HepG2 (cell line): ENCODE measurements at regions not wholly inside any gene's neighbourhood (a gene's known extent, or its start where the extent isn't known, plus 50 kb on each side); places are given as distances from the start of the nearest gene placed in this dataset.

ENCODE experiments used
- ATAC-seq: fragments of 200-7000 bp; cut with Tn5 transposase; 3 replicates; pipeline ENCODE4 v1.9.1; 2020; ENCODE audit warnings: mild to moderate bottlenecking, moderate library complexity
- BruUV-seq: library from RNA; stranded (reverse); fragments of 400-500 nt; replicated peaks from 2 replicates; lab custom pipeline; 2021; lab: Mats Ljungman, UMichigan
- CTCF ChIA-PET: fragments of 300-600 bp; formaldehyde crosslinking; extraction: SDS; loops from one replicate; lab custom pipeline; 2021; ENCODE audit warnings: low total read pairs, inconsistent platforms, low intra/inter-chr PET ratio; lab: Yijun Ruan, JAX
- POLR2A ChIA-PET: fragments of 350-600 bp; sonication (Branson Sonifier 250); formaldehyde crosslinking; loops from one replicate; lab custom pipeline; 2020; ENCODE audit warnings: antibody characterized with exemption, inconsistent platforms; lab: Yijun Ruan, JAX
- DNase-seq: peaks from one replicate; pipeline ENCODE4 v3.0.0-alpha.2; 2015; ENCODE audit warnings: low spot score
- FAIRE-seq: peaks from 3 replicates; lab custom pipeline; 2011; peaks lifted over from hg19 to GRCh38; lab: Jason Lieb, UNC
- H2AFZ ChIP-seq: one replicate; pipeline ENCODE4 v1.6.1; 2011; ENCODE audit warnings: low read length, inconsistent platforms
- H3K27ac ChIP-seq: fragments of 300-600 bp; 3 replicates; pipeline ENCODE4 v1.8.0; 2011; ENCODE audit warnings: mixed run types, mild to moderate bottlenecking, mixed read lengths, low read length, inconsistent platforms; ENCODE audit not compliant: insufficient read depth; ENCODE audit errors: extremely low read length
- H3K27me3 ChIP-seq, 2 experiments: fragments of 200-600 bp in 1 of 2; 2 replicates in 1 of 2; 3 replicates in 1 of 2; pipeline versions ENCODE4 v1.6.0 to v1.8.0; 2011; ENCODE audit warnings: low read length in 2 of 2, mild to moderate bottlenecking in 2 of 2, moderate library complexity in 2 of 2, inconsistent platforms in 1 of 2; ENCODE audit not compliant: insufficient read depth in 2 of 2, control insufficient read depth in 1 of 2
- H3K36me3 ChIP-seq, 2 experiments: fragments of 200-600 bp in 1 of 2; replicated peaks in 1 of 2; 2 replicates in 1 of 2; 3 replicates in 1 of 2; pipeline versions ENCODE4 v1.5.1 to v1.8.0; 2011; ENCODE audit warnings: low read length in 2 of 2, inconsistent platforms in 1 of 2; ENCODE audit not compliant: insufficient read depth in 2 of 2, control insufficient read depth in 1 of 2
- H3K4me1 ChIP-seq: 2 replicates; pipeline ENCODE4 v1.5.1; 2012; ENCODE audit warnings: low read length, inconsistent platforms; ENCODE audit not compliant: insufficient read depth
- H3K4me2 ChIP-seq: 2 replicates; pipeline ENCODE4 v1.6.0; 2011; ENCODE audit warnings: low read depth, low read length, inconsistent platforms
- H3K4me3 ChIP-seq, 3 experiments: fragments of 200-600 bp in 1 of 3; sonication (generic), shearing (Covaris generic) in 1 of 3; replicated peaks in 1 of 3; 2 replicates each; pipeline ENCODE4 v1.5.1; 2011 to 2016; ENCODE audit warnings: low read length in 3 of 3, inconsistent platforms in 2 of 3, low read depth in 2 of 3, mild to moderate bottlenecking in 2 of 3, control low read depth in 1 of 3, mixed read lengths in 1 of 3; ENCODE audit not compliant: insufficient read depth in 1 of 3
- H3K79me2 ChIP-seq: one replicate; pipeline ENCODE4 v1.6.1; 2011; ENCODE audit warnings: low read length, inconsistent platforms; ENCODE audit not compliant: insufficient read depth
- H3K9ac ChIP-seq: 2 replicates; pipeline ENCODE4 v1.6.0; 2011; ENCODE audit warnings: mild to moderate bottlenecking, low read depth, low read length, inconsistent platforms; ENCODE audit not compliant: insufficient read depth
- H3K9me3 ChIP-seq: 2 replicates; pipeline ENCODE4 v1.5.1; 2012; ENCODE audit warnings: mild to moderate bottlenecking, low read length
- H4K20me1 ChIP-seq: 2 replicates; pipeline ENCODE4 v1.6.0; 2011; ENCODE audit warnings: inconsistent platforms, mild to moderate bottlenecking, low read length, moderate library complexity; ENCODE audit not compliant: insufficient read depth
- CHCHD3 ChIP-seq: sonication (generic); formaldehyde crosslinking; IDR thresholded peaks from 2 replicates; pipeline ENCODE4 v1.8.0; 2022; ENCODE audit warnings: mild to moderate bottlenecking, missing genetic modification reagents, moderate library complexity
- GATAD1 ChIP-seq: IDR thresholded peaks from 2 replicates; pipeline ENCODE4 v1.6.1; 2016; ENCODE audit warnings: missing genetic modification reagents, missing compliant biosample characterization
- NONO ChIP-seq, 2 experiments: fragments of 450-650 bp in 1 of 2; sonication (generic) in 1 of 2; formaldehyde crosslinking in 1 of 2; IDR thresholded peaks in 1 of 2; conservative IDR thresholded peaks in 1 of 2; 2 replicates each; pipeline versions ENCODE4 v1.6.1 to v1.8.0; 2017 to 2022; ENCODE audit warnings: mild to moderate bottlenecking in 1 of 2, missing genetic modification reagents in 1 of 2, moderate library complexity in 1 of 2
- PAWR ChIP-seq: sonication (generic); formaldehyde crosslinking; IDR thresholded peaks from 2 replicates; pipeline ENCODE4 v1.4.0; 2020; ENCODE audit warnings: missing genetic modification reagents, mild to moderate bottlenecking, borderline replicate concordance
- ZNF552 ChIP-seq: sonication (generic); formaldehyde crosslinking; IDR thresholded peaks from 2 replicates; pipeline ENCODE4 v1.9.0; 2022; ENCODE audit warnings: missing genetic modification reagents, mild to moderate bottlenecking, borderline replicate concordance
- whole genome bisulfite sequencing: methylation state at CpG from one replicate; pipeline ENCODE4 v1.1.6; 2017; ENCODE audit warnings: low lambda C conversion rate; 5-methylcytosine and 5-hydroxymethylcytosine counted together
- in situ Hi-C: cut with HindIII; loops from 2 replicates; pipeline ENCODE4 v1.10.0; 2017; ENCODE audit warnings: low pct_unique_long_range_greater_than_20kb; ENCODE audit not compliant: extremely low pct_ligation_motif_present
- intact Hi-C: fragments of 100-400 bp; cut with micrococcal nuclease; formaldehyde crosslinking; loops from one replicate; pipeline ENCODE4 v1.10.0; 2022; ENCODE audit not compliant: unreplicated experiment

DNA sequence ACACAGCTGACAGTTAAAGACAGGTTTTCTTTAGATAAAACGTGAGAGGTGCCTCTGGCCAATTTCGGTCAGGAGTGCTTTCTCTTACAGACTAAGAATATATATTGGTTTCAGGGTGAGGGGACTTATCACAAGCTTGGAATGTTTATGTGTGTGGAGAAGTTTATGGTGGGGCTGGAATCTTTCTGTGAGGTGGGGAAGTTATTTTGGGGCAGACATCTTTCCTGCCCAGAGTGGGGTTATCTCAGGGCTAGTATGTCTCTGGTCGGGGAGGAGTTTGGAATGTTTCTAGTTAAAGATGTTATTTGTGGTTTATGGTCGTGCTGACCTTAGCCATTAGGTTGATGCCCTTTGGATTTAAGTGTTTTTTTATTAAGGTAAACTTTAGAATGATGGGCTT is 115.2 kb downstream of the SLC5A7 start:
- in situ Hi-C loops (no loop called here), intact Hi-C loops (no loop called here)
- H3K9me3 ChIP-seq: no peaks in the 10 kb centered on the region
- H3K4me1 ChIP-seq: no peaks in the 10 kb centered on the region
- no peak overlapping the region for H3K9ac ChIP-seq
- H3K79me2 ChIP-seq: no peaks in the 10 kb centered on the region
- CTCF ChIA-PET: no interaction called here
- DNase-seq (no peak), FAIRE-seq (no peak), ATAC-seq (no peak)
- no peak for TF ChIP-seq NONO (IDR thresholded peaks at IDR 0.05)
- TF ChIP-seq NONO (CRISPR knock-in tag; conservative IDR thresholded peaks at IDR 0.05): no peak
- TF ChIP-seq ZNF552: no peak
- no peak for TF ChIP-seq PAWR
- no peak overlapping the region for H2AFZ ChIP-seq
- no peak overlapping the region for H3K4me2 ChIP-seq
- H3K27ac ChIP-seq: no peak overlapping the region
- H3K36me3 ChIP-seq: no peaks in the 10 kb centered on the region
- under 1% methylated on average over 4 of the region's 4 CpGs for WGBS
- no peaks in the 10 kb centered on the region for H3K27me3 ChIP-seq
- POLR2A ChIA-PET: no interaction called here
- H4K20me1 ChIP-seq: no peaks in the 10 kb centered on the region
- BruUV-seq: no TSS peak
- no peak overlapping the region for H3K4me3 ChIP-seq

DNA sequence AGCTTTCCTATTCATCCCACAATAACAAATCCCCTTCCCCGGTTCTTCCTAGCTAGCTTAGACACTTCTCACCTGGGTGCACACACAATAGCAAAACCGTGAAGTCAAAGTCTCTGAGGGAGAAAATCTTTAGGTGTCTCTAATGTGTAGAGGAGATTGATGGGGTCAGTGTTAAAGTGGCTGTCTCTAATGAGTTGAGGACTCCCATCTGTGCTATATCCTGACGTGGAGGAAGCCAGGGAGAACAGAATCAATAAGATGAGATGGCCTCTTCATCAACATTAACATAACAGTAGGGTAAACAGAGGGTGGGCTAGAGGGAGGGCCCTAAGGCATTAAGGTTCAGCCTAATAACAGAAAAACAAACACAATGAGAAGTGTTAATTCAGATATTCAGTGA is 120.4 kb downstream of the SLC5A7 start:
- in situ Hi-C loops: no loop called here
- WGBS: 0% methylated on average over 3 of the region's 3 CpGs
- H3K27ac ChIP-seq: no peak overlapping the region
- TF ChIP-seq GATAD1 (CRISPR knock-in tag) (no peak), CHCHD3 (CRISPR knock-in tag) (no peak)
- intact Hi-C loops: no loop called here
- H3K36me3 ChIP-seq: no peaks in the 10 kb centered on the region
- no peak overlapping the region for H2AFZ ChIP-seq
- H3K4me3 ChIP-seq: no peak overlapping the region
- H3K9me3 ChIP-seq: no peaks in the 10 kb centered on the region
- ATAC-seq: no peak
- ChIA-PET POLR2A (no interaction called here), CTCF (no interaction called here)
- no peak for DNase-seq
- H3K9ac ChIP-seq: no peak overlapping the region
- no peak for FAIRE-seq
- H3K4me2 ChIP-seq: no peak overlapping the region
- H4K20me1 ChIP-seq: no peaks in the 10 kb centered on the region
- H3K4me1 ChIP-seq: no peaks in the 10 kb centered on the region
- no peaks in the 10 kb centered on the region for H3K79me2 ChIP-seq
- H3K27me3 ChIP-seq: no peaks in the 10 kb centered on the region
- no TSS peak for BruUV-seq
